ENCODE measurements at regions not wholly inside any gene's neighbourhood (a gene's known extent, or its start where the extent isn't known, plus 50 kb on each side); places are given as distances from the start of the nearest gene placed in this dataset.

DNA sequence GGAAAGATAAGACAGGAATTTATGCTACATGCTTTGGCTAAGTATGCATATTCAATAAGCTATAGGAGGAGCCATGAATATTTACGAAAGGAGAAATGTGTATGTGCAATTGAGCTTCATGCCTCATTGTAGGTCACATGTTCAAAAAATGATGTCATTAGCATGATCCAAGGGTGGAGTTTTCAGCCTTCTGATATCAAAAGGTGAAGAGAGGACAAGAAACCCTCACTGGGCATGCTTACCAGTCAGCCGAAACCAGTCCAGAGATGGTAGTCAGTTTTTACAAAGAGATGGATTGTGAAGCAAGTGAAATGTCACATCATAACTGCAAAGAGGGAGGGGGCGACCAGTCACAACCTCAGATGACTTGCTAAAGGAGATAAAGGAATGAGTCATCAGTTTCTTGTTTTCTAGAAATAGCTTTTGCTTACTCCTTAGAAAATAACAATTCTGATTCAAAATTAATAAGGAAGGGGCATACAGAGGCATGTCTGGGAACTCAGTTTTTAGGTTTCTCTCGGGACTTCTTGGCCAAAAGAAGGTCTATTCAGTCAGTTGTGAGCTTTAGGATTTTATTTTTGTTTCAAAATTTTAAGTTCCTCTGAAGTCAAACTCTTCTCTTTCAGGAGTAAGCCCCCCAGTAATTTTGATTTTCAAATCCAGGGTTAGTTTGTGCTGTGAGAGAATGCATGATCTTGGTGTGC, 1067.8 kb upstream of the EDIL3 start (continued):
- TF ChIP-seq, protein P1, sequence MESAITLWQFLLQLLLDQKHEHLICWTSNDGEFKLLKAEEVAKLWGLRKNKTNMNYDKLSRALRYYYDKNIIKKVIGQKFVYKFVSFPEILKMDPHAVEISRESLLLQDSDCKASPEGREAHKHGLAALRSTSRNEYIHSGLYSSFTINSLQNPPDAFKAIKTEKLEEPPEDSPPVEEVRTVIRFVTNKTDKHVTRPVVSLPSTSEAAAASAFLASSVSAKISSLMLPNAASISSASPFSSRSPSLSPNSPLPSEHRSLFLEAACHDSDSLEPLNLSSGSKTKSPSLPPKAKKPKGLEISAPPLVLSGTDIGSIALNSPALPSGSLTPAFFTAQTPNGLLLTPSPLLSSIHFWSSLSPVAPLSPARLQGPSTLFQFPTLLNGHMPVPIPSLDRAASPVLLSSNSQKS (CRISPR knock-in tag; IDR thresholded peaks at IDR 0.05), result no peak
- TF ChIP-seq, protein P2, sequence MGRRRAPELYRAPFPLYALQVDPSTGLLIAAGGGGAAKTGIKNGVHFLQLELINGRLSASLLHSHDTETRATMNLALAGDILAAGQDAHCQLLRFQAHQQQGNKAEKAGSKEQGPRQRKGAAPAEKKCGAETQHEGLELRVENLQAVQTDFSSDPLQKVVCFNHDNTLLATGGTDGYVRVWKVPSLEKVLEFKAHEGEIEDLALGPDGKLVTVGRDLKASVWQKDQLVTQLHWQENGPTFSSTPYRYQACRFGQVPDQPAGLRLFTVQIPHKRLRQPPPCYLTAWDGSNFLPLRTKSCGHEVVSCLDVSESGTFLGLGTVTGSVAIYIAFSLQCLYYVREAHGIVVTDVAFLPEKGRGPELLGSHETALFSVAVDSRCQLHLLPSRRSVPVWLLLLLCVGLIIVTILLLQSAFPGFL (CRISPR knock-in tag; IDR thresholded peaks at IDR 0.05), result no peak
- TF ChIP-seq, protein P3, sequence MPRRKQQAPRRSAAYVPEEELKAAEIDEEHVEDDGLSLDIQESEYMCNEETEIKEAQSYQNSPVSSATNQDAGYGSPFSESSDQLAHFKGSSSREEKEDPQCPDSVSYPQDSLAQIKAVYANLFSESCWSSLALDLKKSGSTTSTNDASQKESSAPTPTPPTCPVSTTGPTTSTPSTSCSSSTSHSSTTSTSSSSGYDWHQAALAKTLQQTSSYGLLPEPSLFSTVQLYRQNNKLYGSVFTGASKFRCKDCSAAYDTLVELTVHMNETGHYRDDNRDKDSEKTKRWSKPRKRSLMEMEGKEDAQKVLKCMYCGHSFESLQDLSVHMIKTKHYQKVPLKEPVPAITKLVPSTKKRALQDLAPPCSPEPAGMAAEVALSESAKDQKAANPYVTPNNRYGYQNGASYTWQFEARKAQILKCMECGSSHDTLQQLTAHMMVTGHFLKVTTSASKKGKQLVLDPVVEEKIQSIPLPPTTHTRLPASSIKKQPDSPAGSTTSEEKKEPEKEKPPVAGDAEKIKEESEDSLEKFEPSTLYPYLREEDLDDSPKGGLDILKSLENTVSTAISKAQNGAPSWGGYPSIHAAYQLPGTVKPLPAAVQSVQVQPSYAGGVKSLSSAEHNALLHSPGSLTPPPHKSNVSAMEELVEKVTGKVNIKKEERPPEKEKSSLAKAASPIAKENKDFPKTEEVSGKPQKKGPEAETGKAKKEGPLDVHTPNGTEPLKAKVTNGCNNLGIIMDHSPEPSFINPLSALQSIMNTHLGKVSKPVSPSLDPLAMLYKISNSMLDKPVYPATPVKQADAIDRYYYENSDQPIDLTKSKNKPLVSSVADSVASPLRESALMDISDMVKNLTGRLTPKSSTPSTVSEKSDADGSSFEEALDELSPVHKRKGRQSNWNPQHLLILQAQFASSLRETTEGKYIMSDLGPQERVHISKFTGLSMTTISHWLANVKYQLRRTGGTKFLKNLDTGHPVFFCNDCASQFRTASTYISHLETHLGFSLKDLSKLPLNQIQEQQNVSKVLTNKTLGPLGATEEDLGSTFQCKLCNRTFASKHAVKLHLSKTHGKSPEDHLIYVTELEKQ (CRISPR knock-in tag; IDR thresholded peaks at IDR 0.05), result no peak
- TF ChIP-seq, protein P4, sequence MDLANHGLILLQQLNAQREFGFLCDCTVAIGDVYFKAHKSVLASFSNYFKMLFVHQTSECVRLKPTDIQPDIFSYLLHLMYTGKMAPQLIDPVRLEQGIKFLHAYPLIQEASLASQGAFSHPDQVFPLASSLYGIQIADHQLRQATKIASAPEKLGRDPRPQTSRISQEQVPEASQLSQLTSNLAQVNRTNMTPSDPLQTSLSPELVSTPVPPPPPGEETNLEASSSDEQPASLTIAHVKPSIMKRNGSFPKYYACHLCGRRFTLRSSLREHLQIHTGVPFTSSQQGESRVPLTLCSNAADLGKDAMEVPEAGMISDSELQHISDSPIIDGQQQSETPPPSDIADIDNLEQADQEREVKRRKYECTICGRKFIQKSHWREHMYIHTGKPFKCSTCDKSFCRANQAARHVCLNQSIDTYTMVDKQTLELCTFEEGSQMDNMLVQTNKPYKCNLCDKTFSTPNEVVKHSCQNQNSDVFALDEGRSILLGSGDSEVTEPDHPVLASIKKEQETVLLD (IDR thresholded peaks at IDR 0.05), result no peak
- TF ChIP-seq ZNF695 (CRISPR knock-in tag; IDR thresholded peaks at IDR 0.05) (no peak), PHF20 (IDR thresholded peaks at IDR 0.05; ENCODE audit: partially characterized antibody) (no peak), SMARCA4 (IDR thresholded peaks at IDR 0.05) (peak; percentile 61; the same call in 1 of the 2 replicates), SPI1 (IDR thresholded peaks at IDR 0.05; ENCODE audit: borderline replicate concordance, low read depth, low read length) (no peak), TCF3 (CRISPR knock-in tag; IDR thresholded peaks at IDR 0.05) (no peak), ATF7 (IDR thresholded peaks at IDR 0.05) (peak; percentile 84), ZNF311 (CRISPR knock-in tag; IDR thresholded peaks at IDR 0.05) (no peak)
- TF ChIP-seq, protein P5, sequence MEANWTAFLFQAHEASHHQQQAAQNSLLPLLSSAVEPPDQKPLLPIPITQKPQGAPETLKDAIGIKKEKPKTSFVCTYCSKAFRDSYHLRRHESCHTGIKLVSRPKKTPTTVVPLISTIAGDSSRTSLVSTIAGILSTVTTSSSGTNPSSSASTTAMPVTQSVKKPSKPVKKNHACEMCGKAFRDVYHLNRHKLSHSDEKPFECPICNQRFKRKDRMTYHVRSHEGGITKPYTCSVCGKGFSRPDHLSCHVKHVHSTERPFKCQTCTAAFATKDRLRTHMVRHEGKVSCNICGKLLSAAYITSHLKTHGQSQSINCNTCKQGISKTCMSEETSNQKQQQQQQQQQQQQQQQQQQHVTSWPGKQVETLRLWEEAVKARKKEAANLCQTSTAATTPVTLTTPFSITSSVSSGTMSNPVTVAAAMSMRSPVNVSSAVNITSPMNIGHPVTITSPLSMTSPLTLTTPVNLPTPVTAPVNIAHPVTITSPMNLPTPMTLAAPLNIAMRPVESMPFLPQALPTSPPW (CRISPR knock-in tag; IDR thresholded peaks at IDR 0.05), result peak; percentile 80
